Body of pancreas (tissue), 4 donors: ENCODE measurements at regions not wholly inside any gene's neighbourhood (a gene's known extent, or its start where the extent isn't known, plus 50 kb on each side); places are given as distances from the start of the nearest gene placed in this dataset.
"Not testable (repeated sequence)": the region's sequence is repeated elsewhere in the genome, so short reads cannot be mapped to it uniquely, and the experiment has no call there.

Source experiments
- CTCF ChIP-seq, 7 experiments: fragments of 450-650 bp in 4 of 7; fragments of 200-600 bp in 3 of 7; sonication (generic) in 3 of 7; IDR thresholded peaks; one replicate each; pipeline ENCODE4 v1.5.1; 2016 to 2019; ENCODE audit warnings: antibody characterized with exemption in 7 of 7
- POLR2A ChIP-seq, 3 donors: fragments of 450-650 bp; IDR thresholded peaks; one replicate each; pipeline ENCODE4 v1.6.1; 2016; ENCODE audit warnings: antibody characterized with exemption in 3 of 3, mild to moderate bottlenecking in 2 of 3

DNA sequence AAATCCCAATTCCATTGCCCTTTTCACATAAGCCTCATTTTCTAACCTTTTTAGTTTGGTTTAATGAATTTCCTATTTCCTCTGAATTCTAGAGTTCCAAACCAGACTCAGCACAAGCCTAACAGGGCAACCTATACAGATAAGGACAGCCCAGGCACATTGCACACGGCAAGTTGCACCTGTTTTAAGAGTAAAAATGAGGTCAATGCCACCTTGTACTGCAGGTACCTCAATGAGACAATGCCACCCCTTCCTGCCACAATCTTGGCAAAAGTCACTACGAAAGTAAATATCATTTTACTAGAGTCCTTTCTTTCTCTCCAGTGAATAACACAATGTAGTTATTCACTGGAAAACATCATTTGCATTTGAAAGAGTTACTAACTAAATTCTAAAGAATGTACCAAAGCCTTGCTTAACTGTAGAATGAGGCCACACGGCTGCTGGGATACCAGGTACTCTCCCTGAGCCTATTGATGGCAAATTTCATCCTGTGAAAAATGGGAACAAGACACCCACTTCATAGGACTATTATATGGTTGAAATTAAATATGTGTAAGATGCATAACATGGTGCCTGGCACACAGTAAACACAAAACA, 123.2 kb upstream of the NBPF26 start:
- TF ChIP-seq CTCF, POLR2A (IDR thresholded peaks at IDR 0.05): not testable (repeated sequence)
